AG10803 (cell line): ENCODE measurements at regions not wholly inside any gene's neighbourhood (a gene's known extent, or its start where the extent isn't known, plus 50 kb on each side); places are given as distances from the start of the nearest gene placed in this dataset.

Experiments
- DNase-seq: peaks from one replicate; pipeline ENCODE4 v3.0.0; 2010; ENCODE audit warnings: low read depth
- H3K4me3 ChIP-seq: 2 replicates; pipeline ENCODE4 v1.5.1; 2011; ENCODE audit warnings: mild to moderate bottlenecking, low read length, control low read depth
- CTCF ChIP-seq: conservative IDR thresholded peaks from 2 replicates; pipeline ENCODE4 v1.5.1; 2011; ENCODE audit warnings: mild to moderate bottlenecking, low read length, control low read depth, inconsistent platforms

GRCh38 chr5:100157066-100157465, 378.1 kb upstream of the FAM174A start:
- no peak for TF ChIP-seq CTCF
- DNase-seq, result no peak
- H3K4me3 ChIP-seq, result no peak overlapping the region

- no peak for DNase-seq
- TF ChIP-seq CTCF, result no peak
- no peak overlapping the region for H3K4me3 ChIP-seq
Observed at GRCh38 chr5:100148239-100148638, 386.9 kb upstream of the FAM174A start.

GRCh38 chr5:100142607-100143006, 392.6 kb upstream of the FAM174A start:
- no peak for DNase-seq
- no peak overlapping the region for H3K4me3 ChIP-seq
- TF ChIP-seq CTCF, result no peak

GRCh38 chr5:100131161-100131560, 404.0 kb upstream of the FAM174A start:
- no peak overlapping the region for H3K4me3 ChIP-seq
- TF ChIP-seq CTCF, result no peak
- DNase-seq, result no peak

- TF ChIP-seq CTCF, result no peak
- no peak overlapping the region for H3K4me3 ChIP-seq
- DNase-seq, result no peak
Observed at GRCh38 chr5:100130307-100130706, 404.9 kb upstream of the FAM174A start.

GRCh38 chr5:100119903-100120302, 415.3 kb upstream of the FAM174A start:
- no peak for DNase-seq
- TF ChIP-seq CTCF, result no peak
- H3K4me3 ChIP-seq, result no peak overlapping the region

GRCh38 chr5:100110497-100110896, 424.7 kb upstream of the FAM174A start:
- TF ChIP-seq CTCF, result no peak
- no peak for DNase-seq
- H3K4me3 ChIP-seq, result no peak overlapping the region
